ENCODE measurements at regions not wholly inside any gene's neighbourhood (a gene's known extent, or its start where the extent isn't known, plus 50 kb on each side); places are given as distances from the start of the nearest gene placed in this dataset.

- H3K4me3 ChIP-seq (ENCODE audit: low read length), result no peak overlapping the region
- TF ChIP-seq EZH2phosphoT487 (IDR thresholded peaks at IDR 0.05; ENCODE audit: borderline replicate concordance, low read length) (no peak), CTCF (IDR thresholded peaks at IDR 0.05; ENCODE audit: low read depth, low read length, poor library complexity, severe bottlenecking) (no peak)
- H3K79me2 ChIP-seq (ENCODE audit: control insufficient read depth, low read length), result no peaks in the 10 kb centered on the region
- no peaks in the 10 kb centered on the region for H3K4me1 ChIP-seq (ENCODE audit: control insufficient read depth, low read length)
- H3K9me3 ChIP-seq (ENCODE audit: control insufficient read depth, insufficient read depth, low read length), result no peaks in the 10 kb centered on the region
- H3K27me3 ChIP-seq (ENCODE audit: control insufficient read depth, low read length), result no peaks in the 10 kb centered on the region
- H3K9me2 ChIP-seq (replicated peaks; ENCODE audit: control insufficient read depth, low read length), result no peaks in the 10 kb centered on the region
- no peak overlapping the region for H3K4me2 ChIP-seq (ENCODE audit: low read length)
- H3K36me3 ChIP-seq (ENCODE audit: control insufficient read depth, low read length), result no peaks in the 10 kb centered on the region
- H3F3A ChIP-seq (ENCODE audit: control insufficient read depth, insufficient read depth), result no peaks in the 10 kb centered on the region
- no peaks in the 10 kb centered on the region for H4K20me1 ChIP-seq (ENCODE audit: control insufficient read depth, insufficient read depth, low read depth, low read length)
- H3K27ac ChIP-seq (ENCODE audit: low read depth, low read length), result no peak overlapping the region
Measured at GRCh38 chr10:10826125-10826524, 191.5 kb upstream of the CELF2 start.

- H3K79me2 ChIP-seq (ENCODE audit: control insufficient read depth, low read length), result no peaks in the 10 kb centered on the region
- no peak overlapping the region for H3K27ac ChIP-seq (ENCODE audit: low read depth, low read length)
- H4K20me1 ChIP-seq (ENCODE audit: control insufficient read depth, insufficient read depth, low read depth, low read length), result no peaks in the 10 kb centered on the region
- no peaks in the 10 kb centered on the region for H3F3A ChIP-seq (ENCODE audit: control insufficient read depth, insufficient read depth)
- TF ChIP-seq CTCF (IDR thresholded peaks at IDR 0.05; ENCODE audit: low read depth, low read length, poor library complexity, severe bottlenecking) (no peak), EZH2phosphoT487 (IDR thresholded peaks at IDR 0.05; ENCODE audit: borderline replicate concordance, low read length) (no peak)
- H3K9me3 ChIP-seq (ENCODE audit: control insufficient read depth, insufficient read depth, low read length), result no peaks in the 10 kb centered on the region
- H3K27me3 ChIP-seq (ENCODE audit: control insufficient read depth, low read length), result no peaks in the 10 kb centered on the region
- H3K9me2 ChIP-seq (replicated peaks; ENCODE audit: control insufficient read depth, low read length), result no peaks in the 10 kb centered on the region
- H3K36me3 ChIP-seq (ENCODE audit: control insufficient read depth, low read length), result no peaks in the 10 kb centered on the region
- H3K4me1 ChIP-seq (ENCODE audit: control insufficient read depth, low read length), result no peaks in the 10 kb centered on the region
- H3K4me2 ChIP-seq (ENCODE audit: low read length), result no peak overlapping the region
- H3K4me3 ChIP-seq (ENCODE audit: low read length), result no peak overlapping the region
Measured at GRCh38 chr10:10828623-10829022, 189.0 kb upstream of the CELF2 start.

GRCh38 chr10:10829576-10829975, 188.1 kb upstream of the CELF2 start:
- Histone ChIP-seq H3F3A (ENCODE audit: control insufficient read depth, insufficient read depth) (no peaks in the 10 kb centered on the region), H3K9me2 (replicated peaks; ENCODE audit: control insufficient read depth, low read length) (no peaks in the 10 kb centered on the region), H3K4me1 (ENCODE audit: control insufficient read depth, low read length) (no peaks in the 10 kb centered on the region), H3K36me3 (ENCODE audit: control insufficient read depth, low read length) (no peaks in the 10 kb centered on the region), H3K4me2 (ENCODE audit: low read length) (no peak overlapping the region), H3K9me3 (ENCODE audit: control insufficient read depth, insufficient read depth, low read length) (no peaks in the 10 kb centered on the region), H3K4me3 (ENCODE audit: low read length) (no peak overlapping the region), H4K20me1 (ENCODE audit: control insufficient read depth, insufficient read depth, low read depth, low read length) (no peaks in the 10 kb centered on the region), H3K27ac (ENCODE audit: low read depth, low read length) (no peak overlapping the region), H3K27me3 (ENCODE audit: control insufficient read depth, low read length) (no peaks in the 10 kb centered on the region), H3K79me2 (ENCODE audit: control insufficient read depth, low read length) (no peaks in the 10 kb centered on the region)
- no peak for TF ChIP-seq EZH2phosphoT487 (IDR thresholded peaks at IDR 0.05; ENCODE audit: borderline replicate concordance, low read length)
- TF ChIP-seq CTCF (IDR thresholded peaks at IDR 0.05; ENCODE audit: low read depth, low read length, poor library complexity, severe bottlenecking), result no peak

All from DOHH2 (cell line).